ENCODE measurements at regions not wholly inside any gene's neighbourhood (a gene's known extent, or its start where the extent isn't known, plus 50 kb on each side); places are given as distances from the start of the nearest gene placed in this dataset.

DNA sequence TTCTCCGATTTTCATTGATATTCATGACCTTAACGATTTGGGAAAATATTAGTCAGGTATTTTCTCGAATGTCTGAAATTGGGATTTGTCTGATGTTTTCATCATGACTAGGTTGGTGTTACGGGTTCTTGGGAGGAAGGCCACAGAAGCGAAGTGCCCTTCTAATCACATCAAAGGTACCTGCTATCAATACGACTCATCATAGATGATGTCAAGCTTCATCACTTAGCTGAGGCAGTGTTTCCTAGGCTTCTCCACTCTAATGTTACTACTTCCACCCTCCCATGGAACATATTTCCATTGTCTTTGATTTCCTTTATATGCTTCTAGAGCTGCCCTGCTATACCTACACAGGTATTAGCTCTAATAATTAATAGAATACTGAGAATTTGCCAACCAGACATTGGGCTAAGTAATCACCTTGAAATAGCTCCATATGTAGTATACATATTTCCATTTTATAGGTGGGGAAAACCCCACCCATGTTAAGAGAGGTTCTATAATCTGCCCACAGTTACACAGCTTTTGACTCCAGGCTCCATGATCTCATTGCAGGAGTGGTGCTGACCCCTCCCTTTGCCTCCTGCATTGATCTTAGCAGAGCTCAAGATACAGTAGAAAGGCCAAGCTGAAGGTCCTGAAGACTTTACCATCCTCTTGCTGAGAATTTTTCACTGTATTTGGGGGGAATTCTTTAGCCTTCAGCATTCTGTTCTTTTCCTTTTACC is 238.6 kb upstream of the ADAMTSL1 start:
- Histone ChIP-seq H3K4me1 (ENCODE audit: control insufficient read depth in 3 of 3, insufficient read depth in 2 of 3, low read depth in 1 of 3, low read length in 2 of 3) (no peaks in the 10 kb centered on the region), H3K27me3 (ENCODE audit: control insufficient read depth in 3 of 3, insufficient read depth in 3 of 3, low read length in 3 of 3) (no peaks in the 10 kb centered on the region), H3K4me3 (ENCODE audit: low read depth in 1 of 3, low read length in 3 of 3) (no peak overlapping the region), H3K36me3 (ENCODE audit: control insufficient read depth in 3 of 3, insufficient read depth in 2 of 3, low read depth in 1 of 3, low read length in 3 of 3) (no peaks in the 10 kb centered on the region), H3K27ac (ENCODE audit: low read depth in 1 of 3, low read length in 2 of 3) (no peak overlapping the region), H3K9me3 (ENCODE audit: control insufficient read depth in 2 of 2, insufficient read depth in 1 of 2, low read depth in 1 of 2, low read length in 1 of 2) (no peaks in the 10 kb centered on the region)
- 80 to 91% (median 88%) methylated on average over 6 of the region's 6 CpGs for WGBS, 3 donors
- FAIRE-seq = no peak
- DNase-seq = no peak

DNA sequence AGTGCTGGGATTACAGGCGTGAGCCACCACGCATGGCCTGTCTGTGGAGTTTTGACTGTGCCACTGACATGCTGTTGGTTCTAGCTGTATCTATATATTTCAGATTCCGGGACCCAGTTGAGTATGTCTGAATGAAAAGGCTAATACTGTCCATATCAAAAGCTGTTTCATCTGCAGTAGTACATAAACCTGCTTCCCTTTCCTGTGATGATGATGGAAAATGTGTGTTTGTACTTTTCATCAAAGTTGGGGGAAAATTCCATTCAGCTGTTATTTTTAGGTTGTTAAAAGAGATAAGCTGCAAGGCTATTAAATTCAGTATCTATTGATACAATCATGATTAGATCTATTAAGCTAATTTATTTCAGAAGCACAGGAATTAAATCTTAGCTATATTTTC is 237.6 kb upstream of the ADAMTSL1 start:
- Histone ChIP-seq H3K4me1 (ENCODE audit: control insufficient read depth in 3 of 3, insufficient read depth in 2 of 3, low read depth in 1 of 3, low read length in 2 of 3) (no peaks in the 10 kb centered on the region), H3K4me3 (ENCODE audit: low read depth in 1 of 3, low read length in 3 of 3) (no peak overlapping the region), H3K27me3 (ENCODE audit: control insufficient read depth in 3 of 3, insufficient read depth in 3 of 3, low read length in 3 of 3) (no peaks in the 10 kb centered on the region), H3K9me3 (ENCODE audit: control insufficient read depth in 2 of 2, insufficient read depth in 1 of 2, low read depth in 1 of 2, low read length in 1 of 2) (no peaks in the 10 kb centered on the region), H3K36me3 (ENCODE audit: control insufficient read depth in 3 of 3, insufficient read depth in 2 of 3, low read depth in 1 of 3, low read length in 3 of 3) (no peaks in the 10 kb centered on the region), H3K27ac (ENCODE audit: low read depth in 1 of 3, low read length in 2 of 3) (no peak overlapping the region)
- no peak for FAIRE-seq
- no peak for DNase-seq
- 88 to 95% (median 89%) methylated on average over 3 of the region's 3 CpGs for WGBS, 3 donors

DNA sequence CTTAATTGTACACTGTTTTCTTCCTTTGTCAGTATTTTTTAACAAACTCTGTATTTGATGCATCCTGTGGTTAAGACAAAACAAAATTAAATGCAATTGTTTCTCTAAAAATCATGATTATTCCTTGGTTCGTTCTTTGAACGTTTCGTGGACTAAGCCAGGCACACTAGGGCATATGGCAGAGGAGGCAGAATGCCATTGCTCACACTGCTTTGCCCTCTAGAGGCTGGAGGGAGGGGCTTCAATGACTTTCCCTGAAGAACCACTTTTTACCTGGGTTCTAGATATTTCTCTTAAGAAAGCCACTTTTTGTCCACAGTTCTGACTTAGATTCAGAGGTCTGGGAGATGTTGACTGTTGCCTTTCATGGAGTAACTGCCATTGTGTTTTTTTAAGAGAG is 236.2 kb upstream of the ADAMTSL1 start:
- Histone ChIP-seq H3K4me1 (ENCODE audit: control insufficient read depth in 3 of 3, insufficient read depth in 2 of 3, low read depth in 1 of 3, low read length in 2 of 3) (no peaks in the 10 kb centered on the region), H3K27me3 (ENCODE audit: control insufficient read depth in 3 of 3, insufficient read depth in 3 of 3, low read length in 3 of 3) (no peaks in the 10 kb centered on the region), H3K27ac (ENCODE audit: low read depth in 1 of 3, low read length in 2 of 3) (no peak overlapping the region), H3K36me3 (ENCODE audit: control insufficient read depth in 3 of 3, insufficient read depth in 2 of 3, low read depth in 1 of 3, low read length in 3 of 3) (no peaks in the 10 kb centered on the region), H3K4me3 (ENCODE audit: low read depth in 1 of 3, low read length in 3 of 3) (no peak overlapping the region), H3K9me3 (ENCODE audit: control insufficient read depth in 2 of 2, insufficient read depth in 1 of 2, low read depth in 1 of 2, low read length in 1 of 2) (no peaks in the 10 kb centered on the region)
- no peak for FAIRE-seq
- no peak for DNase-seq
- 60 to 78% (median 76%) methylated on average over 3 of the region's 3 CpGs for WGBS, 3 donors

DNA sequence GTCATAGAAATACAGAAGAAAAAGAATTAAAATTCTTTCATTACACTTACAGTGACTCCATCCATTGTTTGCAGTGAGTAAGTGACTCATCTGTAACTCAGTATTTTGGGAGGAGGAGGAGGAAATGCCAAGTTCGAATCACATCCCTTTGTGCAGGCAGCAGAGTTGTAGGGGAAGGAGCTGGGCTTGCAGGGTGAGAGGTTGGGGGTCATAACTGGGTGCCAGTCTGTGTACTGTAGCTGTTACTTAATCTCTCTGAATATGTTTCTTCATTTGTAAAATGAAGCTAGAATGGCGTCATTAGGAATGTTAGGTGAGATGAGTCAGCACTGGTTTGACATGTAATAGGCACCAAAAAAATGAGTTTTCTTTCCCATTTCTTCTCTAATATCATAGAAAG is 235.7 kb upstream of the ADAMTSL1 start:
- FAIRE-seq (no peak), DNase-seq (no peak)
- Histone ChIP-seq H3K4me1 (ENCODE audit: control insufficient read depth in 3 of 3, insufficient read depth in 2 of 3, low read depth in 1 of 3, low read length in 2 of 3) (no peaks in the 10 kb centered on the region), H3K36me3 (ENCODE audit: control insufficient read depth in 3 of 3, insufficient read depth in 2 of 3, low read depth in 1 of 3, low read length in 3 of 3) (no peaks in the 10 kb centered on the region), H3K27me3 (ENCODE audit: control insufficient read depth in 3 of 3, insufficient read depth in 3 of 3, low read length in 3 of 3) (no peaks in the 10 kb centered on the region), H3K9me3 (ENCODE audit: control insufficient read depth in 2 of 2, insufficient read depth in 1 of 2, low read depth in 1 of 2, low read length in 1 of 2) (no peaks in the 10 kb centered on the region), H3K27ac (ENCODE audit: low read depth in 1 of 3, low read length in 2 of 3) (no peak overlapping the region), H3K4me3 (ENCODE audit: low read depth in 1 of 3, low read length in 3 of 3) (no peak overlapping the region)
- WGBS, 3 donors = 45 to 66% (median 54%) methylated on average over 2 of the region's 2 CpGs

- 75 to 86% (median 77%) methylated on average over 1 of the region's 1 CpG for WGBS, 3 donors
- FAIRE-seq (no peak), DNase-seq (no peak)
- Histone ChIP-seq H3K4me1 (ENCODE audit: control insufficient read depth in 3 of 3, insufficient read depth in 2 of 3, low read depth in 1 of 3, low read length in 2 of 3) (no peaks in the 10 kb centered on the region), H3K9me3 (ENCODE audit: control insufficient read depth in 2 of 2, insufficient read depth in 1 of 2, low read depth in 1 of 2, low read length in 1 of 2) (no peaks in the 10 kb centered on the region), H3K27ac (ENCODE audit: low read depth in 1 of 3, low read length in 2 of 3) (no peak overlapping the region), H3K4me3 (ENCODE audit: low read depth in 1 of 3, low read length in 3 of 3) (no peak overlapping the region), H3K27me3 (ENCODE audit: control insufficient read depth in 3 of 3, insufficient read depth in 3 of 3, low read length in 3 of 3) (no peaks in the 10 kb centered on the region), H3K36me3 (ENCODE audit: control insufficient read depth in 3 of 3, insufficient read depth in 2 of 3, low read depth in 1 of 3, low read length in 3 of 3) (no peaks in the 10 kb centered on the region)
These were observed 235.1 kb upstream of the ADAMTSL1 start for GRCh38 chr9:18238752-18239447.

- H3K9me3 ChIP-seq (ENCODE audit: control insufficient read depth in 2 of 2, insufficient read depth in 1 of 2, low read depth in 1 of 2, low read length in 1 of 2) = no peaks in the 10 kb centered on the region
- no peak overlapping the region for H3K4me3 ChIP-seq (ENCODE audit: low read depth in 1 of 3, low read length in 3 of 3)
- H3K36me3 ChIP-seq (ENCODE audit: control insufficient read depth in 3 of 3, insufficient read depth in 2 of 3, low read depth in 1 of 3, low read length in 3 of 3) = no peaks in the 10 kb centered on the region
- H3K27ac ChIP-seq (ENCODE audit: low read depth in 1 of 3, low read length in 2 of 3) = no peak overlapping the region
- DNase-seq (no peak), FAIRE-seq (no peak)
- no peaks in the 10 kb centered on the region for H3K27me3 ChIP-seq (ENCODE audit: control insufficient read depth in 3 of 3, insufficient read depth in 3 of 3, low read length in 3 of 3)
- 37 to 40% (median 39%) methylated on average over 2 of the region's 2 CpGs for WGBS, 3 donors
- no peaks in the 10 kb centered on the region for H3K4me1 ChIP-seq (ENCODE audit: control insufficient read depth in 3 of 3, insufficient read depth in 2 of 3, low read depth in 1 of 3, low read length in 2 of 3)
These were observed 233.7 kb upstream of the ADAMTSL1 start for GRCh38 chr9:18240213-18240612.

GRCh38 chr9:18245911-18246310 is 228.0 kb upstream of the ADAMTSL1 start:
- FAIRE-seq (no peak), DNase-seq (no peak)
- Histone ChIP-seq H3K4me3 (ENCODE audit: low read depth in 1 of 3, low read length in 3 of 3) (no peak overlapping the region), H3K4me1 (ENCODE audit: control insufficient read depth in 3 of 3, insufficient read depth in 2 of 3, low read depth in 1 of 3, low read length in 2 of 3) (no peaks in the 10 kb centered on the region), H3K9me3 (ENCODE audit: control insufficient read depth in 2 of 2, insufficient read depth in 1 of 2, low read depth in 1 of 2, low read length in 1 of 2) (no peaks in the 10 kb centered on the region), H3K36me3 (ENCODE audit: control insufficient read depth in 3 of 3, insufficient read depth in 2 of 3, low read depth in 1 of 3, low read length in 3 of 3) (no peaks in the 10 kb centered on the region), H3K27ac (ENCODE audit: low read depth in 1 of 3, low read length in 2 of 3) (no peak overlapping the region), H3K27me3 (ENCODE audit: control insufficient read depth in 3 of 3, insufficient read depth in 3 of 3, low read length in 3 of 3) (peaks cover 0 to 4% (median 2%) of the 10 kb centered on the region in 3 donors)
- 68 to 86% (median 84%) methylated on average over 4 of the region's 4 CpGs for WGBS, 3 donors

DNA sequence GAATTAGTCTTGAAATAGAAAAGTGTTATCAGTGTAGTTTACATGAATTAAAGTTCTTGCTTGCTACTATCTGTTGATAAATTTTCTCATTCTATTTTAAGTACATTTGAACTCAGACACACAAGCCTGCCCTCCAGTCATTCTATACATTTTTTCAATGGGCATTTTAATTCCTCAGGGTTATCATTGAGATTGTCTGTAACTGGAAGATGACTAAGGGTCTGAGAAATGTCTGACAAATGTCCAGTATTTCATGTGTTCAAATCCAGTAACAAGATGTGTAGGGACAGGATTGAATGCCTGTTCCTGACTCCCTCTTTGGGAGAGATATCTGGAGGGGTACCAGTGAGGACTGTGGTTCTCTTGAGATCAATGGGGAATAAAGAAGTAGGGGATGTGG is 223.9 kb upstream of the ADAMTSL1 start:
- Histone ChIP-seq H3K27ac (ENCODE audit: low read depth in 1 of 3, low read length in 2 of 3) (no peak overlapping the region), H3K9me3 (ENCODE audit: control insufficient read depth in 2 of 2, insufficient read depth in 1 of 2, low read depth in 1 of 2, low read length in 1 of 2) (no peaks in the 10 kb centered on the region), H3K4me3 (ENCODE audit: low read depth in 1 of 3, low read length in 3 of 3) (no peak overlapping the region), H3K36me3 (ENCODE audit: control insufficient read depth in 3 of 3, insufficient read depth in 2 of 3, low read depth in 1 of 3, low read length in 3 of 3) (no peaks in the 10 kb centered on the region), H3K4me1 (ENCODE audit: control insufficient read depth in 3 of 3, insufficient read depth in 2 of 3, low read depth in 1 of 3, low read length in 2 of 3) (no peaks in the 10 kb centered on the region), H3K27me3 (ENCODE audit: control insufficient read depth in 3 of 3, insufficient read depth in 3 of 3, low read length in 3 of 3) (peaks cover 0 to 4% (median 2%) of the 10 kb centered on the region in 3 donors)
- DNase-seq = no peak
- FAIRE-seq = no peak

DNA sequence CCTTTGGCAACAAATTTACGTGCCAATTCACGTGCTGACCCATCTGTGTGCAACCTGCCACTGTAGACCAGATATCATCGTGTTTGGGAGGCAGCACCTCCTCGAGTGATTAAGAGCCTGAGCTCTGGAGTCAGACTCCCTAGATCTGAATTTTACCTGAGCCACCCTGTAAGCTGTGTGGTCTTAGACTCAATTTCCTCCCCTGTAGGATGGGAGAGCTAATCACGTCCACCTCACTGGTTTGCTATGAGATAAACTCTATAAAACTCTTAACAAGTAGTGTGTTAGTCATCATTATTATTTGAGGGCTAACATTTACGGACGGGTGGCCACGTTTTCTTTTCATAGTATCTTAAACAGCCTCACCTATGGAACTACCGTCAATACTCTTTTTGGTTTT is 220.0 kb upstream of the ADAMTSL1 start:
- H3K27ac ChIP-seq (ENCODE audit: low read depth in 1 of 3, low read length in 2 of 3) = no peak overlapping the region
- no peaks in the 10 kb centered on the region for H3K4me1 ChIP-seq (ENCODE audit: control insufficient read depth in 3 of 3, insufficient read depth in 2 of 3, low read depth in 1 of 3, low read length in 2 of 3)
- DNase-seq = no peak
- H3K4me3 ChIP-seq (ENCODE audit: low read depth in 1 of 3, low read length in 3 of 3) = no peak overlapping the region
- no peaks in the 10 kb centered on the region for H3K9me3 ChIP-seq (ENCODE audit: control insufficient read depth in 2 of 2, insufficient read depth in 1 of 2, low read depth in 1 of 2, low read length in 1 of 2)
- FAIRE-seq = no peak
- 64 to 84% (median 67%) methylated on average over 9 of the region's 9 CpGs for WGBS, 3 donors
- no peaks in the 10 kb centered on the region for H3K36me3 ChIP-seq (ENCODE audit: control insufficient read depth in 3 of 3, insufficient read depth in 2 of 3, low read depth in 1 of 3, low read length in 3 of 3)
- H3K27me3 ChIP-seq (ENCODE audit: control insufficient read depth in 3 of 3, insufficient read depth in 3 of 3, low read length in 3 of 3) = peaks cover 0 to 4% (median 2%) of the 10 kb centered on the region in 3 donors

Data from small intestine (tissue), 7 donors.